HG03432 (cell line): ENCODE measurements at regions not wholly inside any gene's neighbourhood (a gene's known extent, or its start where the extent isn't known, plus 50 kb on each side); places are given as distances from the start of the nearest gene placed in this dataset.

Experiments used
- ATAC-seq: cut with Tn5 transposase; IDR thresholded peaks from one replicate; pipeline ENCODE4 v1.9.1; 2021; ENCODE audit warnings: mild to moderate bottlenecking, moderate library complexity; ENCODE audit not compliant: unreplicated experiment

DNA sequence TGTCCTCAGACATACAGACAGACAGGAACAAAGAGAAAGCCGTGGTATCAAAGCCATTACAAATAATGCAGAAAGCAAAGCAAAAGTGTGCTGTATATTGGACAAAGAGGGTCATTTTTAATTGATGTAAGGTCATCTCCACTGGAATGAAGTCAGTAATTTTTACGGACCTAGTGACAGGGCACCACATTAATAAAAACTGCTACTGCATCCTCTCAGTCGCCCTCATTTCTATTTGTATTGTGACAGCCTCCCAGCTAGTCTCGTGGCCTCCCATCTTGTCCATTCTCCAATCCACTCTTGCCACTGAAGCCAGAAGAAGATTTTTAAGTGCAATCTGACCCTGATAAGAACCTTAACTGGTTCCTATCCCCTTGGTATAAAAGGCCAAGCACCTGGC, 132.4 kb downstream of the NUAK1 start:
- no peak for ATAC-seq

DNA sequence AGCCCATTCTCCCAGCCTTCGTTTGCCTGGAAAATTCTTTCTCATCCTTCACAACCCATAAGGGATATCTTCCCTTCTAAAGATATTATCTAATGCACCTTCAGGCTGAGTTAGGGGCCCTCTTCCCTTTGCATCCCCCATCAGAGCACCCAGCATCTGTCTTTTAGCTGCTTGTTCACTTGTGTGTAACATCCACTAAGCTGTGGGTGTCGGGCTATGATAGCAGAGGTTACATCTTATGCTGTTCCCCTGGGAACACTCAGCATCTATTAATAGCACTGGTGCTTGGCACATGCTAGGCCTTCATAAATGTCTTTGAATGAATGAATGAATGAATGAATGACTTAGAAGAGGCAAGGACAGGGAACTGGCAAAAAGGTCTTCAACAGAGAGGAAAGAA, 131.8 kb downstream of the NUAK1 start:
- ATAC-seq: no peak

GRCh38 chr12:106010741-106011140, 128.0 kb downstream of the NUAK1 start:
- ATAC-seq: no peak
